ENCODE measurements at regions not wholly inside any gene's neighbourhood (a gene's known extent, or its start where the extent isn't known, plus 50 kb on each side); places are given as distances from the start of the nearest gene placed in this dataset.
A peak's percentile ranks its signal among the peaks of the same experiment; 100 is the strongest.
"Not testable (repeated sequence)": the region's sequence is repeated elsewhere in the genome, so short reads cannot be mapped to it uniquely, and the experiment has no call there.

GRCh38 chr6:113686049-113686448, 171.1 kb upstream of the MARCKS start:
- Histone ChIP-seq H3K27ac (no peak overlapping the region), H3K4me1 (no peaks in the 10 kb centered on the region), H3K9me3 (no peaks in the 10 kb centered on the region), H3K4me3 (no peak overlapping the region), H3K27me3 (no peaks in the 10 kb centered on the region), H3K36me3 (no peaks in the 10 kb centered on the region)
- no peak for TF ChIP-seq CTCF (IDR thresholded peaks at IDR 0.05)
- no peak for DNase-seq

GRCh38 chr6:113689620-113690019, 167.5 kb upstream of the MARCKS start:
- not testable (repeated sequence) for H3K4me1 ChIP-seq, H3K27me3 ChIP-seq, H3K9me3 ChIP-seq, H3K36me3 ChIP-seq, DNase-seq, H3K27ac ChIP-seq, H3K4me3 ChIP-seq
- TF ChIP-seq CTCF (IDR thresholded peaks at IDR 0.05) = peak in 3 of 6 experiments; percentile 40 to 51 (median 46)

GRCh38 chr6:113690281-113691259, 166.6 kb upstream of the MARCKS start:
- Histone ChIP-seq H3K4me1 (no peaks in the 10 kb centered on the region), H3K27me3 (no peaks in the 10 kb centered on the region), H3K4me3 (no peak overlapping the region), H3K9me3 (no peaks in the 10 kb centered on the region), H3K27ac (no peak overlapping the region), H3K36me3 (no peaks in the 10 kb centered on the region)
- DNase-seq = no peak
- TF ChIP-seq POLR2A (IDR thresholded peaks at IDR 0.05) = no peak
- no peak for TF ChIP-seq CTCF (IDR thresholded peaks at IDR 0.05)

- no peak for TF ChIP-seq CTCF (IDR thresholded peaks at IDR 0.05)
- TF ChIP-seq POLR2A (IDR thresholded peaks at IDR 0.05) = no peak
- no peaks in the 10 kb centered on the region for H3K36me3 ChIP-seq
- no peaks in the 10 kb centered on the region for H3K9me3 ChIP-seq
- no peak overlapping the region for H3K27ac ChIP-seq
- H3K4me3 ChIP-seq = no peak overlapping the region
- H3K27me3 ChIP-seq = no peaks in the 10 kb centered on the region
- DNase-seq = no peak
- no peaks in the 10 kb centered on the region for H3K4me1 ChIP-seq
These were observed 165.9 kb upstream of the MARCKS start for GRCh38 chr6:113691260-113691656.

- no peak for TF ChIP-seq CTCF (IDR thresholded peaks at IDR 0.05)
- TF ChIP-seq POLR2A (IDR thresholded peaks at IDR 0.05) = no peak
- no peaks in the 10 kb centered on the region for H3K27me3 ChIP-seq
- no peak overlapping the region for H3K27ac ChIP-seq
- no peaks in the 10 kb centered on the region for H3K36me3 ChIP-seq
- H3K4me3 ChIP-seq = no peak overlapping the region
- no peak for DNase-seq
- H3K9me3 ChIP-seq = no peaks in the 10 kb centered on the region
- no peaks in the 10 kb centered on the region for H3K4me1 ChIP-seq
These were observed 163.3 kb upstream of the MARCKS start for GRCh38 chr6:113693851-113694250.
